ENCODE measurements at regions not wholly inside any gene's neighbourhood (a gene's known extent, or its start where the extent isn't known, plus 50 kb on each side); places are given as distances from the start of the nearest gene placed in this dataset.

DNA sequence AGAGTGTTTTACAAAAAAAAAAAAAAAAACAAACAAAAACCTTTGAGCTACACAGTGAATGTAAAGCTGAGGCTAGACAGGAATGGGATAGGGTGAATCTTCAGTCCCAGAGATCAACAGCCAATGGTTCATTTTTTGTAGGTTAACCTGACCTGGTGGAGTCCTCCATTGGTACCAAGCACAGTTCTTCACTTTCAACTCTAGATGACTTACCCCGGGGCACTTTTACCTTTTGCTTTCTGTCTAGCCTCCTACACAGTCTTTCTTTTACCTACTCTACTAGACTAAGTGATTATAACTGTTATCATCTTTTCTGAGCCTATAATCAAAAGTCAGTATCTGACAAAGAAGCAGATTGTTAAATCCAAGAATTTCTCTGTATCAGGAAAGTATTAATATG is 50.9 kb downstream of the ANXA2R start:
- Histone ChIP-seq H3K9me3 (no peaks in the 10 kb centered on the region), H3K27ac (replicated peaks in 1 of 4) (no peak overlapping the region), H3K27me3 (peaks cover 0 to 74% (median 35%) of the 10 kb centered on the region in 4 donors), H3K4me1 (peaks cover 8 to 18% (median 15%) of the 10 kb centered on the region in 4 donors), H3K4me3 (no peak overlapping the region), H3K36me3 (no peaks in the 10 kb centered on the region)
- no peak for TF ChIP-seq POLR2A (IDR thresholded peaks at IDR 0.05; ENCODE audit: low read depth)
- TF ChIP-seq POLR2AphosphoS5 (IDR thresholded peaks at IDR 0.05) = no peak
- TF ChIP-seq EP300 (IDR thresholded peaks at IDR 0.05) = no peak
- TF ChIP-seq, protein P1, sequence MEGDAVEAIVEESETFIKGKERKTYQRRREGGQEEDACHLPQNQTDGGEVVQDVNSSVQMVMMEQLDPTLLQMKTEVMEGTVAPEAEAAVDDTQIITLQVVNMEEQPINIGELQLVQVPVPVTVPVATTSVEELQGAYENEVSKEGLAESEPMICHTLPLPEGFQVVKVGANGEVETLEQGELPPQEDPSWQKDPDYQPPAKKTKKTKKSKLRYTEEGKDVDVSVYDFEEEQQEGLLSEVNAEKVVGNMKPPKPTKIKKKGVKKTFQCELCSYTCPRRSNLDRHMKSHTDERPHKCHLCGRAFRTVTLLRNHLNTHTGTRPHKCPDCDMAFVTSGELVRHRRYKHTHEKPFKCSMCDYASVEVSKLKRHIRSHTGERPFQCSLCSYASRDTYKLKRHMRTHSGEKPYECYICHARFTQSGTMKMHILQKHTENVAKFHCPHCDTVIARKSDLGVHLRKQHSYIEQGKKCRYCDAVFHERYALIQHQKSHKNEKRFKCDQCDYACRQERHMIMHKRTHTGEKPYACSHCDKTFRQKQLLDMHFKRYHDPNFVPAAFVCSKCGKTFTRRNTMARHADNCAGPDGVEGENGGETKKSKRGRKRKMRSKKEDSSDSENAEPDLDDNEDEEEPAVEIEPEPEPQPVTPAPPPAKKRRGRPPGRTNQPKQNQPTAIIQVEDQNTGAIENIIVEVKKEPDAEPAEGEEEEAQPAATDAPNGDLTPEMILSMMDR (IDR thresholded peaks at IDR 0.05) = no peak
- DNase-seq (ENCODE audit: extremely low spot score) = no peak
- WGBS = 90% methylated on average over 1 of the region's 1 CpG
- intact Hi-C loops (cut with DNase I) = no loop called here

DNA sequence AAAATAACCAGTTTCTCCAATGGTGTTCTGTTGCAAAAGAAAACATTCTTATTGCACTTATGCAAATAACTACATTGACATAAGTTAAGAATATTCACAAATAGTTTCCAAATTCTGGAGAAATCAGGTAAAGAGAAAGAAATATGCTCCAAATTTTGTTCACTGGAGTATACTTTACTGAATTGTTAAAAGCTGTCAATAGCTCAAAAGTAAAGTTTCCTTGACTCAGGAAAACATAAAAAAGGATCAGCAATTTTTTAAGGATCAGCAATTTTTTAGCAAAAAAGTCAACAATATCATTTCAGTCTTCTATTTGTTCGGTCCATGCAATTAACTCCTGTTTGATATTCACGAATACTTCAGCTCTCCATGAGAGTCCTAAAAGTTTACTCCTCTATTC is 51.6 kb downstream of the ANXA2R start:
- Histone ChIP-seq H3K4me3 (no peak overlapping the region), H3K36me3 (no peaks in the 10 kb centered on the region), H3K27ac (replicated peaks in 1 of 4) (no peak overlapping the region), H3K4me1 (peaks cover 8 to 18% (median 15%) of the 10 kb centered on the region in 4 donors), H3K9me3 (no peaks in the 10 kb centered on the region), H3K27me3 (peaks cover 0 to 74% (median 31%) of the 10 kb centered on the region in 4 donors)
- 91% methylated on average over 2 of the region's 2 CpGs for WGBS
- intact Hi-C loops (cut with DNase I) = no loop called here
- no peak for TF ChIP-seq POLR2A (IDR thresholded peaks at IDR 0.05; ENCODE audit: low read depth)
- no peak for TF ChIP-seq EP300 (IDR thresholded peaks at IDR 0.05)
- no peak for TF ChIP-seq POLR2AphosphoS5 (IDR thresholded peaks at IDR 0.05)
- TF ChIP-seq, protein P1 (IDR thresholded peaks at IDR 0.05) = no peak
- DNase-seq (ENCODE audit: extremely low spot score) = no peak

DNA sequence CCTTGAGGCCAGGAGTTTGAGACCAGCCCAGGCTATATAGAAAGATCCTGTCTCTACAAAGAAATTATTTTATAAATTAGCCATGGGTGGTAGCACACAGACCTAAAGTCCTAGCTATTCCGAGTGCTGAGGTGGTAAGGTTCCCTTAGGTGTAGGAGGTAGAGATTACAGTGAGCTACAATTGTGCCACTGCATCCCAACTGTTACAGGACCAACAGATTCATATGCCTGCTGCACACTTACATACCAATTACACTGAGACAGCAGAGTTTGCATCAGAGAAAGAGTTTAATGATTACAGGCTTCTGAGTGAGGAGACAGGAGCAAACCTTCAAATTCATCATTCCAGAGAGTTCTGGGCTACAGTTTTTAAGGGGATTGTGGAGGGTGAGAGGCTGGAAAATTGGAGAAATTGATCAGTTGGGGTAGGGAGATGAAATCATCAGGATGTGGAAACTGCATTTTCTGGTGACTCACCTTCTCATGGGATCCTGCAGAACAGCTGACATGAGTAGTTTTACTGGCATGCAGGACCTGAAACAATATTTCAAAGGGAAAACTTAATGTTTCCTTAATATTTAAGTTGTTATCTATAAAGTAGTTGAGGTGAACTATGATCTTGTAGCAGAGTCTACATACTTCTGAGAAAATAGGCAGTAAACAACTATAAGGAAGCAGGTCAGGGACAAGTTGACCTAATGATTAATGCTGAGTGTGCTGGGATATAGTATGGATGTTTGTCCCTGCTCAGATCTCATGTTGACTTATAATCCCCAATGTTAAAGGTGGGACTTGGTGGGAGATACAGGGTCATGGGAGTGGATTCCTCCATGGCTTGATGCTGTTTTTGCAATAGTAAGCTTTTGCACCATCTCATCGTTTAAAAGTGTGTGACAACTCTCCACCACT is 54.7 kb downstream of the ANXA2R start:
- no peaks in the 10 kb centered on the region for H3K9me3 ChIP-seq
- H3K4me1 ChIP-seq = peaks cover 0 to 5% (median 0%) of the 10 kb centered on the region in 4 donors
- no peak overlapping the region for H3K27ac ChIP-seq (replicated peaks in 1 of 4)
- no peaks in the 10 kb centered on the region for H3K36me3 ChIP-seq
- no peak overlapping the region for H3K4me3 ChIP-seq
- 79% methylated on average over 2 of the region's 2 CpGs for WGBS
- DNase-seq (ENCODE audit: extremely low spot score) = no peak
- peaks cover 0 to 49% (median 4%) of the 10 kb centered on the region in 4 donors for H3K27me3 ChIP-seq
- TF ChIP-seq POLR2AphosphoS5 (IDR thresholded peaks at IDR 0.05) (no peak), EP300 (IDR thresholded peaks at IDR 0.05) (no peak), POLR2A (IDR thresholded peaks at IDR 0.05; ENCODE audit: low read depth) (no peak)
- TF ChIP-seq, protein P1 (IDR thresholded peaks at IDR 0.05) = no peak
- intact Hi-C loops (cut with DNase I) = no loop called here

DNA sequence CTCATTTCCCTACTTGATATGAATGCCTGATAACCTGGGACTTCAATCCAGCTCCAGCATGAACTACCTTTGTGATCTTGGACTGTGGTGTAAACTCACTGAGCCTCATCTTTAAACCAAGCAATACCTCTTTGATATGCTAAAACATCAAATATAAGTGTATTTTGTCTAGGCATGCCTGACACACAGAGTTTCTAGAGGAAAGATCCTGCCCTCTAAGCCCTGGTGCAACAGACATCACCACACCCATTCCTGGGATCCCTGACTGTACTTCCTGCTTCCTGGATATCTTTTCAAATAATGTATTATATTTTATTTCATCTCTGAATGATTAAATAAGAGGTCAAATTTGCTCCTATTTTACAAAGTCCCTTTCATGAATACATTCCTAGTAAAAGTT is 55.8 kb downstream of the ANXA2R start:
- intact Hi-C loops (cut with DNase I) = no loop called here
- Histone ChIP-seq H3K36me3 (no peaks in the 10 kb centered on the region), H3K27ac (replicated peaks in 1 of 4) (no peak overlapping the region), H3K9me3 (no peaks in the 10 kb centered on the region), H3K4me1 (peaks cover 0 to 5% (median 0%) of the 10 kb centered on the region in 4 donors), H3K27me3 (peaks cover 0 to 40% (median 2%) of the 10 kb centered on the region in 4 donors), H3K4me3 (no peak overlapping the region)
- DNase-seq (ENCODE audit: extremely low spot score) = no peak
- TF ChIP-seq EP300 (IDR thresholded peaks at IDR 0.05) (no peak), POLR2A (IDR thresholded peaks at IDR 0.05; ENCODE audit: low read depth) (no peak), POLR2AphosphoS5 (IDR thresholded peaks at IDR 0.05) (no peak)
- TF ChIP-seq, protein P1 (IDR thresholded peaks at IDR 0.05) = no peak
